ENCODE measurements at regions not wholly inside any gene's neighbourhood (a gene's known extent, or its start where the extent isn't known, plus 50 kb on each side); places are given as distances from the start of the nearest gene placed in this dataset.

- ATAC-seq (ENCODE audit: insufficient read depth, low FRiP score): no peak
- no peak for DNase-seq
- H3K9me3 ChIP-seq (ENCODE audit: control insufficient read depth in 4 of 4, insufficient read depth in 3 of 4, low read length in 3 of 4): no peaks in the 10 kb centered on the region
- no peaks in the 10 kb centered on the region for H3K27me3 ChIP-seq (ENCODE audit: control insufficient read depth in 3 of 3, insufficient read depth in 3 of 3, low read length in 2 of 3)
- H3K9ac ChIP-seq (ENCODE audit: insufficient read depth in 1 of 2, low read length in 2 of 2): no peak overlapping the region
- no peak for TF ChIP-seq CTCF (IDR thresholded peaks at IDR 0.05; ENCODE audit: control extremely low read depth, extremely low read depth)
- no peak overlapping the region for H3K27ac ChIP-seq (ENCODE audit: low read depth in 1 of 2, low read length in 1 of 2)
- no peak overlapping the region for H3K4me3 ChIP-seq
- H3K4me1 ChIP-seq (ENCODE audit: control insufficient read depth in 5 of 5, insufficient read depth in 5 of 5, low read length in 5 of 5): no peaks in the 10 kb centered on the region
- 50 to 63% methylated on average over 4 of the region's 4 CpGs for WGBS, 2 donors
- H3K36me3 ChIP-seq (ENCODE audit: control insufficient read depth in 4 of 4, insufficient read depth in 4 of 4, low read length in 4 of 4): no peaks in the 10 kb centered on the region
These were observed 232.8 kb upstream of the SEL1L start for GRCh38 chr14:81766321-81766915.

GRCh38 chr14:81767266-81767995 lies 233.8 kb upstream of the SEL1L start:
- no peak overlapping the region for H3K4me3 ChIP-seq
- no peak for TF ChIP-seq CTCF (IDR thresholded peaks at IDR 0.05; ENCODE audit: control extremely low read depth, extremely low read depth)
- no peaks in the 10 kb centered on the region for H3K27me3 ChIP-seq (ENCODE audit: control insufficient read depth in 3 of 3, insufficient read depth in 3 of 3, low read length in 2 of 3)
- H3K27ac ChIP-seq (ENCODE audit: low read depth in 1 of 2, low read length in 1 of 2): no peak overlapping the region
- H3K9ac ChIP-seq (ENCODE audit: insufficient read depth in 1 of 2, low read length in 2 of 2): no peak overlapping the region
- DNase-seq (no peak), ATAC-seq (ENCODE audit: insufficient read depth, low FRiP score) (no peak)
- H3K36me3 ChIP-seq (ENCODE audit: control insufficient read depth in 4 of 4, insufficient read depth in 4 of 4, low read length in 4 of 4): no peaks in the 10 kb centered on the region
- H3K4me1 ChIP-seq (ENCODE audit: control insufficient read depth in 5 of 5, insufficient read depth in 5 of 5, low read length in 5 of 5): no peaks in the 10 kb centered on the region
- 77 to 84% methylated on average over 2 of the region's 2 CpGs for WGBS, 2 donors
- H3K9me3 ChIP-seq (ENCODE audit: control insufficient read depth in 4 of 4, insufficient read depth in 3 of 4, low read length in 3 of 4): no peaks in the 10 kb centered on the region

- no peak for ATAC-seq (ENCODE audit: insufficient read depth, low FRiP score)
These were observed 238.1 kb upstream of the SEL1L start for GRCh38 chr14:81771651-81772275.

More at GRCh38 chr14:81771651-81772275, 238.1 kb upstream of the SEL1L start:
- no peak for DNase-seq
- no peaks in the 10 kb centered on the region for H3K4me1 ChIP-seq (ENCODE audit: control insufficient read depth in 5 of 5, insufficient read depth in 5 of 5, low read length in 5 of 5)
- no peaks in the 10 kb centered on the region for H3K36me3 ChIP-seq (ENCODE audit: control insufficient read depth in 4 of 4, insufficient read depth in 4 of 4, low read length in 4 of 4)
- no peak overlapping the region for H3K27ac ChIP-seq (ENCODE audit: low read depth in 1 of 2, low read length in 1 of 2)
- no peak overlapping the region for H3K9ac ChIP-seq (ENCODE audit: insufficient read depth in 1 of 2, low read length in 2 of 2)
- no peaks in the 10 kb centered on the region for H3K9me3 ChIP-seq (ENCODE audit: control insufficient read depth in 4 of 4, insufficient read depth in 3 of 4, low read length in 3 of 4)
- TF ChIP-seq CTCF (IDR thresholded peaks at IDR 0.05; ENCODE audit: control extremely low read depth, extremely low read depth): no peak
- no peak overlapping the region for H3K4me3 ChIP-seq
- no peaks in the 10 kb centered on the region for H3K27me3 ChIP-seq (ENCODE audit: control insufficient read depth in 3 of 3, insufficient read depth in 3 of 3, low read length in 2 of 3)
